Endodermal cell (in vitro differentiated cells): ENCODE measurements at regions not wholly inside any gene's neighbourhood (a gene's known extent, or its start where the extent isn't known, plus 50 kb on each side); places are given as distances from the start of the nearest gene placed in this dataset.

ENCODE experiments used
- DNase-seq: peaks from one replicate; pipeline ENCODE4 v3.0.0-alpha.2; 2017
- H3K27ac ChIP-seq: 2 replicates; pipeline ENCODE4 v1.5.1; 2013; ENCODE audit warnings: mild to moderate bottlenecking, low read depth, low read length, moderate library complexity
- H3K27me3 ChIP-seq: 2 replicates; pipeline ENCODE4 v1.6.1; 2013; ENCODE audit warnings: mild to moderate bottlenecking, low read length, moderate library complexity; ENCODE audit not compliant: insufficient read depth, control insufficient read depth, poor library complexity, severe bottlenecking
- H3K36me3 ChIP-seq: 2 replicates; pipeline ENCODE4 v1.7.0; 2013; ENCODE audit warnings: mild to moderate bottlenecking, low read length, moderate library complexity; ENCODE audit not compliant: control insufficient read depth, insufficient read depth
- H3K4me1 ChIP-seq: one replicate; pipeline ENCODE4 v1.7.0; 2013; ENCODE audit warnings: low read length; ENCODE audit not compliant: control insufficient read depth, insufficient read depth
- H3K4me3 ChIP-seq: 2 replicates; pipeline ENCODE4 v1.5.1; 2013; ENCODE audit warnings: mild to moderate bottlenecking, low read length, moderate library complexity
- H3K9ac ChIP-seq: 2 replicates; pipeline ENCODE4 v1.6.1; 2013; ENCODE audit warnings: mild to moderate bottlenecking, low read length, moderate library complexity; ENCODE audit not compliant: poor library complexity, severe bottlenecking; ENCODE audit errors: extremely low read depth
- H3K9me3 ChIP-seq: 2 replicates; pipeline ENCODE4 v1.6.1; 2013; ENCODE audit warnings: mild to moderate bottlenecking, low read length, moderate library complexity; ENCODE audit not compliant: control insufficient read depth
- H3K27ac Mint-ChIP-seq: 2 replicates; pipeline ENCODE4 v1.8.0; 2020; ENCODE audit warnings: mixed read lengths
- H3K27me3 Mint-ChIP-seq: 2 replicates; pipeline ENCODE4 v1.8.0; 2021; ENCODE audit warnings: mild to moderate bottlenecking, mixed read lengths; ENCODE audit not compliant: insufficient read depth
- H3K36me3 Mint-ChIP-seq: 2 replicates; pipeline ENCODE4 v1.8.0; 2020; ENCODE audit warnings: low read depth, mixed read lengths
- H3K4me1 Mint-ChIP-seq: 2 replicates; pipeline ENCODE4 v1.8.0; 2020; ENCODE audit warnings: mixed read lengths
- H3K4me3 Mint-ChIP-seq: 2 replicates; pipeline ENCODE4 v1.8.0; 2020; ENCODE audit warnings: mild to moderate bottlenecking, moderate library complexity, mixed read lengths
- H3K9me3 Mint-ChIP-seq: 2 replicates; pipeline ENCODE4 v1.8.0; 2020; ENCODE audit warnings: mild to moderate bottlenecking, mixed read lengths
- WGBS, 2 experiments: methylation state at CpG; one replicate each; pipeline versions ENCODE4 v1.1.5 to v1.1.7; 2013; ENCODE audit warnings: missing lambda C conversion rate in 2 of 2, mixed read lengths in 1 of 2; ENCODE audit not compliant: insufficient coverage in 1 of 2, insufficient read length in 1 of 2; 5-methylcytosine and 5-hydroxymethylcytosine counted together
- TF ChIP-seq, protein P1 (sequence below): fragments of 200-600 bp; sonication (generic); conservative IDR thresholded peaks from 2 replicates; pipeline ENCODE4 v1.5.0; 2021; ENCODE audit warnings: antibody characterized with exemption, mild to moderate bottlenecking

DNA sequence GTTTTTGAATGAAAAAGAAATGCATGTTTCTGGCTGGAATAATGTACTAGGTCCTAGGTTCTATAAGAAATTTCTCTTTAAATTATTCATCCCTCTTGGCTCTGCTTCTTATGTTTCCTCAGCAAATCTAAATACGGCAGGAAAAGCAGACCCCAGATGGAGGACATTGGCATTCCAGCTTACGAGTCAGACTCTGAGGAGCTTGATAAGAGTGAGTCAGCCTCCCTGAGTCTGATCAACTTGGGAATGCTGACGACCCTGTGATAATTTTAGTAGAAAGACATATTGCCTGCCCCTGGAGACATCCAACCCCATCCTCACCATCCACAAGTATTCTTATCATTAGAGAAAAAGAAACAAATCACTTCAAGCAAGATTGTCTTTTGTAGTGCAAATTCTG, 509.7 kb upstream of the MARCKS start:
- TF ChIP-seq, protein P1, sequence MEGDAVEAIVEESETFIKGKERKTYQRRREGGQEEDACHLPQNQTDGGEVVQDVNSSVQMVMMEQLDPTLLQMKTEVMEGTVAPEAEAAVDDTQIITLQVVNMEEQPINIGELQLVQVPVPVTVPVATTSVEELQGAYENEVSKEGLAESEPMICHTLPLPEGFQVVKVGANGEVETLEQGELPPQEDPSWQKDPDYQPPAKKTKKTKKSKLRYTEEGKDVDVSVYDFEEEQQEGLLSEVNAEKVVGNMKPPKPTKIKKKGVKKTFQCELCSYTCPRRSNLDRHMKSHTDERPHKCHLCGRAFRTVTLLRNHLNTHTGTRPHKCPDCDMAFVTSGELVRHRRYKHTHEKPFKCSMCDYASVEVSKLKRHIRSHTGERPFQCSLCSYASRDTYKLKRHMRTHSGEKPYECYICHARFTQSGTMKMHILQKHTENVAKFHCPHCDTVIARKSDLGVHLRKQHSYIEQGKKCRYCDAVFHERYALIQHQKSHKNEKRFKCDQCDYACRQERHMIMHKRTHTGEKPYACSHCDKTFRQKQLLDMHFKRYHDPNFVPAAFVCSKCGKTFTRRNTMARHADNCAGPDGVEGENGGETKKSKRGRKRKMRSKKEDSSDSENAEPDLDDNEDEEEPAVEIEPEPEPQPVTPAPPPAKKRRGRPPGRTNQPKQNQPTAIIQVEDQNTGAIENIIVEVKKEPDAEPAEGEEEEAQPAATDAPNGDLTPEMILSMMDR = no peak
- Histone ChIP-seq H3K4me3 (no peak overlapping the region), H3K9me3 (no peaks in the 10 kb centered on the region), H3K27ac (no peak overlapping the region), H3K9ac (no peak overlapping the region), H3K4me1 (no peaks in the 10 kb centered on the region), H3K27me3 (no peaks in the 10 kb centered on the region), H3K36me3 (no peaks in the 10 kb centered on the region)
- WGBS, 2 experiments = 65% methylated on average over 3 of the region's 3 CpGs; no CpG with 5 or more reads in 1 of the 2 experiments
- no peak for DNase-seq
- Mint-ChIP-seq H3K36me3 (no peaks in the 10 kb centered on the region), H3K27ac (no peak overlapping the region), H3K4me3 (no peak overlapping the region), H3K27me3 (no peaks in the 10 kb centered on the region), H3K4me1 (peaks cover 16% of the 10 kb centered on the region), H3K9me3 (no peaks in the 10 kb centered on the region)

DNA sequence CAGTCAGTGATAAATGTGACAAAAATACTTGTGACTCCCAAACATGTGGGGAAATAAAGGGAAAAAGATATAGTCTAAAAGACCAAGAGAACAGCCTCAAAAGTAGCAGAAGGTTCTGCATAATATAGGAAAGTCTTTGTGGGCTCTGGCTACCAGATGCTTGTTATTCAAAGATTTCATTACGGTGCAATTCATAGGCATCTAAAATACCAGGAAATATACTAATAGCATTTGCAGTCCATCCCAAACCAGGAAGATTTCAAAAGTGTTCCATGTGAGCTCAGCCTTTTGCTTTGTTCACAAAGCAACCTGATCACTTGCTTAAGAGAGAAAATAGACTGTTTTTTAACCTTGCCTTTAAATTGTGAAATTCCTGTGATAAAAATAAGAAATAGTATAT, 506.7 kb upstream of the MARCKS start:
- no peak for DNase-seq
- no peak overlapping the region for H3K27ac Mint-ChIP-seq
- H3K27ac ChIP-seq = no peak overlapping the region
- H3K27me3 Mint-ChIP-seq = no peaks in the 10 kb centered on the region
- H3K9ac ChIP-seq = no peak overlapping the region
- H3K9me3 Mint-ChIP-seq = no peaks in the 10 kb centered on the region
- no peak overlapping the region for H3K4me3 Mint-ChIP-seq
- no peaks in the 10 kb centered on the region for H3K4me1 ChIP-seq
- WGBS, 2 experiments = 29 to 50% methylated on average over 1 of the region's 1 CpG
- TF ChIP-seq, protein P1 = no peak
- H3K27me3 ChIP-seq = no peaks in the 10 kb centered on the region
- H3K36me3 ChIP-seq = no peaks in the 10 kb centered on the region
- peaks cover 20% of the 10 kb centered on the region for H3K4me1 Mint-ChIP-seq
- H3K4me3 ChIP-seq = no peak overlapping the region
- H3K9me3 ChIP-seq = no peaks in the 10 kb centered on the region
- no peaks in the 10 kb centered on the region for H3K36me3 Mint-ChIP-seq

DNA sequence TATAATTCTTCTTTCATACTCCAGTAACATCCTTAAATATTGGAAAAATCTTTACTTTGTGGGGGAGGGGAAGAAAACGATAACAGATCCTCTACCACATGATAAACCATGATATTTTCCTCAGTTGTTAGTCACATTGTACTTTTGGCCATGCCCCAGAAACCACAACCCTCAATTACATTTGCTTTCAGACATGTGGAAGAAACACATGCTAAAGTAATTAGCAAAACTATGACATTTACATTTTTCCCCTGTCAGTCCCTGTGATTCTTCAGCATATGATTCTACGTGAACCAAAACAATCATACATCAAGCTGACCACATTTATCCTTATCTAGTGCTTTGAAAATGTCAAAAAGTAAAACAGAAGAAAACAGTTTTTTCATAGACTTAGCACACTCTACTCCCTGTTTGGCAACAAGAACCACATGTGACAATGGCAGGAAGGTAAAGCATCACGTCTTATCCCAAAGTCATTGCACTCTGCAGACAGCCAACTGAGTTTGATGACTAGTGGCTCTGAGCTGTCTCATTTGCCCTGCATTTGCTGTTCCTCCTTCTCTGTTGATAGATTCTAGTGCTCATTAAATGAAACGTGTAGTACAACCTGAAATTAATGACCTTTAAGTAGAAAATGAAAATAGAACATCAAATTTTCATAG, 505.8 kb upstream of the MARCKS start:
- H3K4me3 ChIP-seq = no peak overlapping the region
- no peaks in the 10 kb centered on the region for H3K36me3 ChIP-seq
- Mint-ChIP-seq H3K4me1 (peaks cover 16% of the 10 kb centered on the region), H3K36me3 (no peaks in the 10 kb centered on the region), H3K27me3 (no peaks in the 10 kb centered on the region), H3K9me3 (no peaks in the 10 kb centered on the region), H3K4me3 (no peak overlapping the region), H3K27ac (no peak overlapping the region)
- H3K9ac ChIP-seq = no peak overlapping the region
- no peaks in the 10 kb centered on the region for H3K9me3 ChIP-seq
- H3K27me3 ChIP-seq = no peaks in the 10 kb centered on the region
- DNase-seq = no peak
- no peak overlapping the region for H3K27ac ChIP-seq
- no peaks in the 10 kb centered on the region for H3K4me1 ChIP-seq
- WGBS, 2 experiments = 92 to 94% methylated on average over 2 of the region's 4 CpGs
- TF ChIP-seq, protein P1 = no peak
